DMS53 (cell line): ENCODE measurements at regions not wholly inside any gene's neighbourhood (a gene's known extent, or its start where the extent isn't known, plus 50 kb on each side); places are given as distances from the start of the nearest gene placed in this dataset.

ENCODE experiments used
- DNase-seq: peaks from one replicate; lab custom pipeline; 2025; lab: John Stamatoyannopoulos, UW

DNA sequence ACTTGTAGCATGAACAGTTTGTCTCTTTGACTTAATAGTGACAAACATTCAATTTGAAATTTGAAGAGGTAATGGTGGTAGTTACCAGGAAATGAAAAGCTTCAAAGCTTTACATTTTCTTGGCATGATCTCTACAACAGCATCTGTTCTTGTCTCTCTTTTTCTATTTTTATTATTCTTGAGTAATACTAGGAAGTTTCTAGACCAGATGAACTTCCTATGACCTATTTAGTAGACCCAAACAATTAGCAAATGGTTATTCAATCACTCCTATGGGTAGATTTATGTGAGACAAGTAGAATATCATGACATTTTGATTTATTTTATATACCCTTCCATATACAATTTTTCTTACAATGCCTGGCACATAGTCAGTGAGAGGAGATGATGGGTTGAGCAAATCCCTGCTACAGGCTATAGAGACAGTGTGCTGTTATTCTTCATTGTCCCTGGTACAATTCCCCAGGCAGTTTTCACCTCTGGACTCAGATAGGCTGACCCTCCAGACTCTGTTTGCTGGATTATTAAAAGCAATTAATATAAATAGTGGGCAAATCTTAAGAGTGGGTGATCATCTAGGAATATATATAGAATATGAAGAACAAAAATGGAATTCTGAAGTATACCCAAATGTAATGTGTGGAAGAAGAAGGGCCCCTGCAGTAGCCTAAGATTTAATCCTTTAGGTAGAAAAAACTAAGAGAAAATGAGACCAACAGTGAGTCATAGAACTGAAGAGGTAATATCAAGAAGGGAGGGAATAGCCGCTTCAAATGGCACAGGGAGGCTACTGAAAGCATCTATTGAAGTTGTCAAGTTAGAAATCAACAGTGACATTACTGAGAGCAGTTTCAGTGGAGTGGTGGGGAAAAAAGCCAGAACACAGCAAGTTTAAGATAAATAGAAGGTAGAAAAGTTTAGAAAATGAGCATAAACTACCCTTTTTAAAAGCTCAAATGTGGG lies 512.0 kb downstream of the FOXG1 start:
- peak; percentile 14 for DNase-seq

GRCh38 chr14:29282169-29282568 lies 515.6 kb downstream of the FOXG1 start:
- DNase-seq: no peak

- DNase-seq: no peak
Measured at GRCh38 chr14:29290441-29290840, 523.9 kb downstream of the FOXG1 start.

DNA sequence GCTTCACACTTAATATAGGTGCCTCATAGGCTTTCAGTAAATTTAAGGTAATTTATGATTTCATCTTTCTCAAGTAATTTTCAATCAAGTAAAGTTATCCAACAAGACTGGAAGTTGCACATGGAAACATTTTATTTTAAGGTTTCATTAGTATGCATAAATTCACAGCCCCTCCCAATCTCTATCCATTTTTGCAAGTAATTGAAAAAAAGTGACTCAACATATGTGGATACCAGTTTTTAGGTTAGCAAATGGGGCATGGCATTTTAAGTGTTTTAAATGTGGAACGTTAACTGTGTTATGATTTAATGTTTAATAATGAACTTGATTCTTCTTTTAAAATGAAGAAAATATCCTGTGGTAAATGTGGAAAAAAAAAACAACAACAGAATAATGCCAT lies 532.8 kb downstream of the FOXG1 start:
- no peak for DNase-seq

DNA sequence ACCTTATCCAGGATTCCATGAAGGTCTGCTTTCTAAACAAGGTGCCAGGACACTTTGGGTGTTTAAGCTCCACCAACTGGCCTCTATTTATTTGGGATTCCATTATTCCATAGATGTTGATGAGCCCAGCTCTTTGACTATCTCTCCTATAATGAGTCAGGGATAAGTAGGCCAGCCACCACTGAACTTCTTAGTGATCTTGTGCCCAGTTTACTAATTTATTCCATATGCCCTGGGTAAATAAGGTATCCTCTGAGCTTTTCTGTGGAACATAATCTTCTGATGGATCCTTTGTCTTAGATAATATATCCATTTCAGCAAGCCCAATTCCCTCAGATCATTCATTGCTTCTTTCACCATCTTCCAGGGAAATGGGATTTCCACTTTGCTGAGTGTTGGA lies 535.0 kb downstream of the FOXG1 start:
- no peak for DNase-seq

DNA sequence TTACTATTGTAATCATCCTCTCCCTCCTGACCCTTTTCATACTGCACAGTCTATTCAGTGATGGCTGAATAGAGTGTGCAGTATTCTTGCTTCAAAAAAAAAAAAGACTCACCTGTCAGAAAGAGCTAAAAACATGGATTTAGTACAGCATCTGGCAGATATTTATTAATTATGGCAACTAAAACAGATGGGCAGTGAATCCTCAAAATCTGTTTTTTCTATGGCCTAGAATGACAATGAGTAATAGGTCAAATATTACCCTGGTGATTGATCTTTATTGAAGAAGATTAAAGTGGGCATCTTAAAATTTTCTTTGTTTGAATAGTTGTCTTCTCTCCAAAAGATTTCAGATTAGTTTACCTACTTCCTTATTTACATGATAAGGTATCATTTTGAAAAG lies 543.6 kb downstream of the FOXG1 start:
- no peak for DNase-seq

- no peak for DNase-seq
Measured at GRCh38 chr14:29310757-29311156, 544.2 kb downstream of the FOXG1 start.

DNA sequence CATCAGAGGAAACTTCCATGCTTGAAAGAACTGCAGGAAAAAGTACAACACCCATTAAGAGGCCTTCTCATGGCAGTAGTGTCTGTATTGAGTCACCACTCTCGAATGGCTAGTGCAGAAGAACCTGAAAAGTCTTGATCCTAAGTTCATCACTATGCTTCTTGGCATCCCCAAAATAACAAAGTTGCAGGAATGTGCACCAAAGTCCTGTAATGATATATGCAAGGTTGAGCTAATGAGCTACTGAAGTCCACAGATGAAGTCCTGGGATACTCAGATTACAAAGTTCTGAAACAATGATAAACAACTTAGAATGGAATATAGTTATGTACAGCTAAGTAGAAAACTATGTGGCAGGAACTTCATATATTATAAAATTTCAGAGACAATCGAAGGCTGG lies 545.4 kb downstream of the FOXG1 start:
- DNase-seq: no peak

DNA sequence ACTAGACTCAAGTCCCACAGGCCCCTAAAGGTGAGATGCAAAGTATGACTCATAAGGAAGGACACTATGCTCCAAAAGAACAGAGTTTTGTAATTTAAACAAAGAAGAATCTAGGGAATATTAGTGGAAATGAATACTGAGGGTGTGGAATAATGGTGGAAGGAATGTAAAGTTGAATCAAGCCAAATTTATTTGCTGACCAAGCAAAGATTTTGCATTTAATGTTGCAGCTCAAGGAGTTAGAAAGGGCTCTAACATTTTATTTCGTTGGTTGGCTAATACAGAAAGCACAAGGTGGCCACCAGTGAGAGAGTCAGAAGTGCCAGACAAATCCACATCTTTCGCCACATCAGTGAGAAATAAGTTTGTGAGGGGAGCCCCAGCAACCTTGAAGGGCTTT lies 550.3 kb downstream of the FOXG1 start:
- no peak for DNase-seq

DNA sequence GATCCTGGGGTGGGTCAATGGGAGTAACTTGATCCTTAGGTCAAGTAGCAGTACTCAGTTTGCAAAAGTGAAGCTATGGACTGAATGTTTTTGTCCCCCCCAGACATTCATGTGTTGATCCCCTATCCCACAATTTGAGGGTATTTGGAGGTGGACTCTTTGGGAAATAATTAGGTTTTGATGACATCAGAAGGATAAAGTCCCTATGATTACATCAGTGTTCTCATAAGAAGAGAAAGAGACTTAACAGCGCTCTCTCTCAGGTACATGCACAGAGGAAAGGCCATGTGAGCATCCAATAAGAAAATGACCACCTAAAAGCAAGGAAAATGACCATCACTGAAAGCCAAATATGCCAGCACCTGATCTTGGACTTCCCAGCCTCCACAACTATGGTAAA lies 550.8 kb downstream of the FOXG1 start:
- no peak for DNase-seq

DNA sequence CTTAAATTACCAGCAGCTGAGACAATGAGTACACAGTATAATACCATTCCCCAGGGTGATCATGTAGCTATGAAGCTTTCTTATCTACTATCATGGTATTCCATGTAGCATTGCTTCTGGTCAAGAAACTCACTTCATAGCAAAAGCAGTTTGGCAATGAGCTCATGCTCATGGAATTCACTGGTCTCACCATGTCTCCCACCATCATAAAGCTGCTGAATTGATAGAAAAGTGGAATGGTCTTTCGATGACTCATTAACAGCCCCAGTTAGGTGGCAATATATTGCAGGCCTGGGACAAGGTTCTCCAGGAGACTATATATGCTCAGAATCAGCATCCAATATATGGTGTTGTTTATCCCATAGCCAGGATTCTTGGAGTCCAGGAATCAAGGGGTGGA lies 553.7 kb downstream of the FOXG1 start:
- no peak for DNase-seq

- peak; percentile 10 for DNase-seq
Measured at GRCh38 chr14:29321646-29322045, 555.1 kb downstream of the FOXG1 start.

DNA sequence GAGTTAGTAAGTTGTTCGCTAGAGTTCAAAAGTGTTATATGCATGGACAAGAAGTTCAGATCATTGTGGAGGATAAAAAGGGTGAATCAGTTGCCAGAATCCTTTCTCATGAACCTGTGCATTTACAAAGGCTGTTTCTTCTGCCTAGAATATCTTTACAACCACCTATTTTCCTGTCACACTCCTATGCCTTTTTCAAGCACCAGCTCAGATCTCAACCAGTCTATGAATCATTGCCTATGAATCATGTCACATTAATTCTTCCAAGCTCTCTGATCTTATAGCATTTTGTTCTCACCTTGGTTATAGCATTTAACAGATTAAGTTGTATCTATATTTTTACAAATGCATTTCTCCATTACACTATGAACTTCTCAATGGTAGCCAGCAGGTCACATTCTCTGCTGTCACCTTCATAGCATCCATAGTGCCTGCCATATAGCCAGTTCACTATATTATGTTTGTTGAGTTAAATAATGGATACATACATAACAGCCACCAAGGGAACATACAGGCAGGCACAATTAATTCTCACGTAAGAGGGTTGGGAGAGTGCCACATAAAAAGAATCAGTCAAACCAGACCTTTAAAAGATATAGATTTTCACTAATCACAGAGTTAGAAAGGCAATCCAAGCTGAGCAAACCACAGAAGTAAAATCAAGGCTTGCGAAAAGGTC lies 573.0 kb downstream of the FOXG1 start:
- no peak for DNase-seq

- DNase-seq: no peak
Measured at GRCh38 chr14:29348504-29348903, 579.1 kb downstream of the PRKD1 start.

- no peak for DNase-seq
Measured at GRCh38 chr14:29350496-29350895, 577.2 kb downstream of the PRKD1 start.

DNA sequence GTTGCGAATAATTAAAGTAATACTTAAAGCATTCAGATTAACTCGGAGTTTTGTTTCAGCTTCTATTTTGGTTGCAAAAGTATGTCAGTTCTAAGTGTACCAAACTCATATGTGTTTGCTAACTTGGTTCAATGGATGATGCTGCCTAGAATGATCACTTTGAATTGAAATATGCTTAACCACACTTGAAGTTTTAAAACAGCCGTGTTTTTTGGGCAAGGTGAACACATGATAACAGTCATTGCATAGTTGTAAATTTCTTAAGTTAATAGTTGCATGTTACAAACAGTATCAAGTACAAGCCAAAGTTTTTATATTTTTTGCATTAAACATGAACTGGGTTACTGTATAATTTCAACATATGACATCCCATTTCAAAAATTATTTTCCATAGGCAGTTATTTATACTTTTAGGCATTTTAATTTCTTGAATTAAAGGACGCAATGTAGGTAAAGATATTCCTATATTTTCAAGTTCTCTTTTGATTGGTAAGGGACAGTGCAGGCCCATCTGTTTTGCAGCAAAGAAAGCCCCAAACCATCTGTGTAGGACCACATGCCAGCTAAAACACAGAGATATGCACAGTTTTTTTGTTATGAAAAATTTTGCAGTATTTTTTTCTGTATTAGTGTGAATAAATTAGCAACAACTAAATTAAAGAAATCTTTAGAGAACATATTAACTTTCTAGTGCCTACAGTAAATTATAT lies 575.5 kb downstream of the PRKD1 start:
- DNase-seq: no peak

DNA sequence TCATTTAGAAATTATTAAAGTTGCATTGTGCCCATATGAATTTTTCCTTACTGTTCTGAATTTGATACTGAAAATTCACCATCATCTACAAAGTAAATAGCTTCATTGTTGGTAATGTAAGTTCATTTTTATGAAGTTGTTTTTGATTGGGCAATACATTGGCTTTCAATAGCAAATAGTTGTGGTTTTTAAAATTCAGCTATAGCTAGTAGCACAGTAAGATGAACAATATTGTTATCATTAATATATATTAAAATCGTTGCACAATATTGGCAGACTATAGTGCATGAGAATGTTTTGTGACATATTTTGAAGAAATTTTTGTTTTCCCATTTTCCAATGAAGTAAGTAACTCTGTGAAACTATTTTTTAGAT lies 575.0 kb downstream of the PRKD1 start:
- DNase-seq: no peak

- no peak for DNase-seq
Measured at GRCh38 chr14:29353513-29353912, 574.1 kb downstream of the PRKD1 start.

- DNase-seq: no peak
Measured at GRCh38 chr14:29354486-29354885, 573.2 kb downstream of the PRKD1 start.

- no peak for DNase-seq
Measured at GRCh38 chr14:29355331-29355730, 572.3 kb downstream of the PRKD1 start.

DNA sequence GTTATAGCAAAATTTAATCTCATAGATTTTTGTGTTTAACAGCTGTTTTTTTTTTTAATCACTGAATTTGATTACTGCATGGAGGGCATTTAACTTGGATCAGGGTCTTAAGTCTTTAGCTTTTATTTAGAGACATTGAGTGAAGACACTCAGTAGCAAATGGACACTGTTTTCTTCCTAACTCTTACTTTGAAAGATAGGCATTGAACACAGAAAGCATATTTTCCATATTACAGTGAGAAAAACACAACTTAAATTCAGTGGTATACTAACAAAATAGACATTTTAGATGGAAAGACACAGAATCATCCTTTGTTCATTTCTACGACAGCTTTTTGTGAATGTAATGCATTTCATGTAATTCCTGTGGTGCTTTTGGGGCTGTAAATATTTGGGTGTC lies 571.8 kb downstream of the PRKD1 start:
- DNase-seq: no peak

DNA sequence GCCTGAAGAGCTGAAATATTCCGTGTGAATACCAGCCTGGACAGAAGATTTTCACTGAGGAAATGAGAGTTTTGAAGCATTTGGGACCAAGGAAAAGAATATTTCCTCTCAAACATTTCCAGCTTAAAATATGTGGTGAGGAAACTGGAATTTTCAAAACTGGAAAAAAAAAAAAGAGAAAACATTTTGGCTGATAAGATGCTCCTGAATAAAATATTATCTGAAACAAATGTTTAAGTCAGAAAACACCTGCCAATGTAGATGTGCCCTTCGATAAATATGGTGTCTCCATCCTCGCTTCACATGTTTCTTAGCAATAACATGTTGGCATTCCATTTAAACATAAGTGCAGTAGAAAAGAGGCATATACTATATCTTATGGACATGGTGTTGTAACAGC lies 567.0 kb downstream of the PRKD1 start:
- no peak for DNase-seq

DNA sequence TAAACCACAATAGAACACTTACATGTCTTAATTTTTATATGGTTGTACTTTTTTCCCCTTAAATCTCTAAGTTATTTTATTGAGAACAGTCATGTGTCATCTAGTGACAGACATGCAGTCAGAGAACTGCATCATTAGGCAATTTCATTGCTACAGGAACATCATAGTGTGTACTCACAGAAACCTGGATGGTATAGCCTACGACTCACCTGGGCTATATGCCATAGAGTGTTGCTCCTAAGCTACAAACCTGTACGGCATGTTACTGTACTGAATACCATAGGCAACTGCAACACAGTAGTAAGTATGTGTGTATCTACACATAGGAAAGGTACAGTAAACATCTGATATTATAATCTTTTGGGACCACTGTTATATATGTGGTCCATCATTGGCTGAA lies 557.6 kb downstream of the PRKD1 start:
- no peak for DNase-seq
